BLaER1 treated with 17β-estradiol and CSF1 and Interleukin-3, amounts not matched to agents 10 nM and 100 nM (cell line): ENCODE measurements at regions not wholly inside any gene's neighbourhood (a gene's known extent, or its start where the extent isn't known, plus 50 kb on each side); places are given as distances from the start of the nearest gene placed in this dataset.
A peak's percentile ranks its signal among the peaks of the same experiment; 100 is the strongest.
"Not testable (repeated sequence)": the region's sequence is repeated elsewhere in the genome, so short reads cannot be mapped to it uniquely, and the experiment has no call there.

ENCODE experiments used
- H3K27ac ChIP-seq, 11 experiments: shearing (Covaris generic); formaldehyde crosslinking; 2 replicates each; pipeline ENCODE4 v1.8.1; 2022
- H3K27me3 ChIP-seq, 11 experiments: shearing (Covaris generic); formaldehyde crosslinking; 2 replicates each; pipeline ENCODE4 v1.8.1; 2022
- H3K36me3 ChIP-seq, 11 experiments: shearing (Covaris generic); formaldehyde crosslinking; 2 replicates each; pipeline ENCODE4 v1.8.1; 2022
- H3K4me1 ChIP-seq, 10 experiments: shearing (Covaris generic); formaldehyde crosslinking; 2 replicates each; pipeline ENCODE4 v1.8.1; 2022
- H3K4me2 ChIP-seq, 11 experiments: shearing (Covaris generic); formaldehyde crosslinking; 2 replicates each; pipeline ENCODE4 v1.8.1; 2022
- H3K4me3 ChIP-seq, 10 experiments: shearing (Covaris generic); formaldehyde crosslinking; 2 replicates each; pipeline ENCODE4 v1.8.1; 2022
- H3K9ac ChIP-seq, 11 experiments: shearing (Covaris generic); formaldehyde crosslinking; 2 replicates each; pipeline ENCODE4 v1.8.1; 2022
- H3K9me3 ChIP-seq, 11 experiments: shearing (Covaris generic); formaldehyde crosslinking; replicated peaks in 1 of 11; 2 replicates each; pipeline ENCODE4 v1.8.1; 2022
- H4K20me1 ChIP-seq, 11 experiments: shearing (Covaris generic); formaldehyde crosslinking; 2 replicates each; pipeline ENCODE4 v1.8.1; 2022
- Cebpa-rat ChIP-seq, 11 experiments: shearing (Covaris generic); IDR thresholded peaks; 2 replicates each; pipeline ENCODE4 v1.8.1; 2022

DNA sequence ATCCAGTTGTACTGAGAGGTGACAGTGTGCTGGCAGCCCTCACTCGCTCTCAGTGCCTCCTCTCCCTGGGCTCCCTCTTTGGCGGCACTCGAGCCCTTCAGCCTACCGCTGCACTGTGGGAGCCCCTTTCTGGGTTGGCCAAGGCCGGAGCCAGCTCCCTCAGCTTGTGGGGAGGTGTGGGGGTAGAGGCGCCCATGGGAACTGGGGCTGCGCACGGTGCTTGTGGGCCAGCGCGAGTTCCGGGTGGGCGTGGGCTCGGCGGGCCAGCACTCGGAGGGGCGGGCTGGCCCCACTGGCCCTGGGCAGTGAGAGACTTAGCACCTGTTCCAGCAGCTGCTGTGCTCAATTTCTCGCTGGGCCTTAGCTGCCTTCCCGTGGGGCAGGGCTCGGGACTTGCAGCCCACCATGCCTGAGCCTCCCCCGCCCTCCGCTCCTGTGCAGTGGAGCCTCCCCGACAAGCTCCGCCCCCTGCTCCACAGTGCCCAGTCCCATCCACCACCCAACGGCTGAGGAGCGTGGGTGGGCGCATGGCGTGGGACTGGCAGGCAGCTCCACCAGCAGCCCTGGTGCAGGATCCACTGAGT lies 342.2 kb upstream of the ZNF608 start:
- no peak for TF ChIP-seq Cebpa-rat (IDR thresholded peaks at IDR 0.05)
- Histone ChIP-seq H3K4me1 (no peaks in the 10 kb centered on the region), H3K27me3 (no peaks in the 10 kb centered on the region), H3K9me3 (peaks cover 19 to 34% (median 26%) of the 10 kb centered on the region in 11 experiments), H3K4me3 (no peak overlapping the region), H3K36me3 (0 out of 22 replicates have a peak, but pooled peaks cover 0 to 4% (median 0%) of the 10 kb centered on the region in 11 experiments), H3K9ac (no peak overlapping the region), H3K27ac (no peak overlapping the region), H3K4me2 (no peak overlapping the region), H4K20me1 (no peaks in the 10 kb centered on the region)

DNA sequence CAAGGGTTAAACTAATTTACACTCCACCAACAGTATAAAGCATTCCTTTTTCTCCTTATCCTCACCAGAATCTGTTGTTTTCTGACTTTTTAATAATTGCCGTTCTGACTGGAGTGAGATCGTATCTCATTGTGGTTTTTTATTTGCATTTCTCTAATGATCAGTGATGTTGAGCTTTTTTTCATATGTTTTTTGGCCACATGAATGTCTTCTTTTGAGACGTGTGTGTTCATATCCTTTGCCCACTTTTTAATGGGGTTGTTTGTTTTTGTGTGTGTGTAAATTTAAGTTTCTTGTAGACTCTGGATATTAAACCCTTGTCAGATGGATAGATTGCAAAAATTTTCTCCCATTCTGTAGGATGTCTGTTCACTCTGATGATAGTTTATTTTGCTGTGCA lies 345.7 kb upstream of the ZNF608 start:
- not testable (repeated sequence) for H3K4me1 ChIP-seq, H4K20me1 ChIP-seq, H3K36me3 ChIP-seq, H3K4me3 ChIP-seq, H3K4me2 ChIP-seq, H3K27ac ChIP-seq, H3K9ac ChIP-seq, H3K27me3 ChIP-seq
- peaks cover 30 to 58% (median 44%) of the 10 kb centered on the region in 11 experiments for H3K9me3 ChIP-seq

GRCh38 chr5:125093776-125094175 lies 347.3 kb upstream of the ZNF608 start:
- H3K36me3 ChIP-seq, result no peaks in the 10 kb centered on the region
- H3K27ac ChIP-seq, result no peak overlapping the region
- no peaks in the 10 kb centered on the region for H3K4me1 ChIP-seq
- no peak for TF ChIP-seq Cebpa-rat (IDR thresholded peaks at IDR 0.05)
- no peaks in the 10 kb centered on the region for H4K20me1 ChIP-seq
- no peak overlapping the region for H3K4me2 ChIP-seq
- H3K9me3 ChIP-seq, result peaks cover 23 to 49% (median 36%) of the 10 kb centered on the region in 11 experiments
- H3K9ac ChIP-seq, result no peak overlapping the region
- no peaks in the 10 kb centered on the region for H3K27me3 ChIP-seq
- no peak overlapping the region for H3K4me3 ChIP-seq

GRCh38 chr5:125100342-125100741 lies 353.9 kb upstream of the ZNF608 start:
- Histone ChIP-seq H3K9me3 (peaks cover 11 to 19% (median 14%) of the 10 kb centered on the region in 11 experiments), H3K27me3 (no peaks in the 10 kb centered on the region), H3K9ac (no peak overlapping the region), H3K27ac (no peak overlapping the region), H4K20me1 (no peaks in the 10 kb centered on the region), H3K36me3 (no peaks in the 10 kb centered on the region), H3K4me2 (no peak overlapping the region), H3K4me1 (no peaks in the 10 kb centered on the region), H3K4me3 (no peak overlapping the region)
- TF ChIP-seq Cebpa-rat (IDR thresholded peaks at IDR 0.05), result no peak

DNA sequence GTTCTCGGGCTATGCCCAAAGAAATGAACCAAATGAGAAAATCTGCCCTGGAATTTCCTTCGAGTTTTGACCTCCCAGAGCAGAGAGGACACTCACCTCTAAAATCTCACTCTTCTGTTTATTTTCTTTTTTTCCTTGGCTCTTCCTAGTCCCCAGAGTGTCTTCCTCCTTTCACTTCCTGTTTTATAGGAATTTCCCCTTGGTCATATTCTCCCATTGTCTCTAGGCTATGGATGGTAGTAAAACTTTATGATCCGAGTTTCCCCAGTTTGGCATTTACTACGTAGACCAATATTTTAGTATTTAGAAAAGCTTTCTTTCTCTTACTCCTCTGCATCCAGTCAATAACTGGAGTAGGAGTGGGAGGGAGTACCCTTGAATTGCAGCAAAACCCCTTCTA lies 354.5 kb upstream of the ZNF608 start:
- no peaks in the 10 kb centered on the region for H3K36me3 ChIP-seq
- no peak overlapping the region for H3K9ac ChIP-seq
- H3K4me2 ChIP-seq, result no peak overlapping the region
- peaks cover 5 to 13% (median 9%) of the 10 kb centered on the region in 11 experiments for H3K9me3 ChIP-seq
- H3K27me3 ChIP-seq, result no peaks in the 10 kb centered on the region
- H3K4me3 ChIP-seq, result no peak overlapping the region
- H3K27ac ChIP-seq, result no peak overlapping the region
- no peaks in the 10 kb centered on the region for H4K20me1 ChIP-seq
- H3K4me1 ChIP-seq, result no peaks in the 10 kb centered on the region
- no peak for TF ChIP-seq Cebpa-rat (IDR thresholded peaks at IDR 0.05)

GRCh38 chr5:125103459-125103858 lies 357.0 kb upstream of the ZNF608 start:
- Histone ChIP-seq H3K4me3 (no peak overlapping the region), H3K9ac (no peak overlapping the region), H3K4me2 (no peak overlapping the region), H3K27ac (no peak overlapping the region), H4K20me1 (no peaks in the 10 kb centered on the region), H3K27me3 (peaks cover 0 to 17% (median 0%) of the 10 kb centered on the region in 11 experiments; a peak in 2 of 22 replicates), H3K9me3 (no peaks in the 10 kb centered on the region; a peak in 1 of 22 replicates), H3K36me3 (no peaks in the 10 kb centered on the region), H3K4me1 (peaks cover 0 to 16% (median 0%) of the 10 kb centered on the region in 10 experiments; a peak in 5 of 20 replicates)
- no peak for TF ChIP-seq Cebpa-rat (IDR thresholded peaks at IDR 0.05)

GRCh38 chr5:125106271-125106670 lies 359.8 kb upstream of the ZNF608 start:
- Histone ChIP-seq H3K4me2 (peak overlapping the region in 6 of 11 experiments; percentile 0 to 42 (median 18); a peak in 8 of 22 replicates), H3K9ac (no peak overlapping the region), H3K4me1 (peaks cover 0 to 16% (median 0%) of the 10 kb centered on the region in 10 experiments; a peak in 5 of 20 replicates), H3K27me3 (peaks cover 0 to 41% (median 0%) of the 10 kb centered on the region in 11 experiments; a peak in 7 of 22 replicates), H3K27ac (no peak overlapping the region), H3K9me3 (peaks cover 0 to 8% (median 4%) of the 10 kb centered on the region in 11 experiments; a peak in 6 of 22 replicates), H3K36me3 (no peaks in the 10 kb centered on the region), H3K4me3 (no peak overlapping the region), H4K20me1 (no peaks in the 10 kb centered on the region)
- TF ChIP-seq Cebpa-rat (IDR thresholded peaks at IDR 0.05), result no peak

DNA sequence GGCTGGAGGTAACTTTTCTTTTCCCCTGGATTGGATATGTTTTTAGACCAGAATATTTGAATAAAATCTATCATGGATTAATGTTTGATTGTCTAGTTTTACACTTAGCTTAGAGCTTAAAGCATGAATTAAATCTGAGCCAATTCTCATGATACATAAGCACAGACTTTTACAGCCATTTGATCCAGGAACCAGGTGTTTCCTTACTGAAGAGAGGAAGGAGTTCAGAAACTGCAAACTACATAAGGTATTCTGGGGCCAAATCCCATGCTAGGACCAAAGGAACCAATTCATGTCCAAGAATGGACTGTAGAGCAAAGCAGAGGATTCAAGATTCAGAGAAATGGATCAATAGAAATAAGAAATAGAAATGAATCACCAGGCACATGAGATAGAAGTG lies 360.4 kb upstream of the ZNF608 start:
- no peak for TF ChIP-seq Cebpa-rat (IDR thresholded peaks at IDR 0.05)
- Histone ChIP-seq H3K27me3 (peaks cover 0 to 47% (median 0%) of the 10 kb centered on the region in 11 experiments; a peak in 7 of 22 replicates), H3K4me2 (peak overlapping the region in 6 of 11 experiments; percentile 0 to 42 (median 18); a peak in 8 of 22 replicates), H3K9me3 (peaks cover 0 to 14% (median 8%) of the 10 kb centered on the region in 11 experiments; a peak in 10 of 22 replicates), H4K20me1 (no peaks in the 10 kb centered on the region), H3K27ac (no peak overlapping the region), H3K9ac (no peak overlapping the region), H3K4me3 (no peak overlapping the region), H3K4me1 (peaks cover 0 to 16% (median 0%) of the 10 kb centered on the region in 10 experiments; a peak in 5 of 20 replicates), H3K36me3 (no peaks in the 10 kb centered on the region)

GRCh38 chr5:125109293-125109692 lies 362.9 kb upstream of the ZNF608 start:
- H3K27ac ChIP-seq, result no peak overlapping the region
- no peak overlapping the region for H3K4me2 ChIP-seq
- H3K36me3 ChIP-seq, result no peaks in the 10 kb centered on the region
- no peak overlapping the region for H3K9ac ChIP-seq
- no peak for TF ChIP-seq Cebpa-rat (IDR thresholded peaks at IDR 0.05)
- H3K4me3 ChIP-seq, result no peak overlapping the region
- H3K27me3 ChIP-seq, result peaks cover 0 to 60% (median 0%) of the 10 kb centered on the region in 11 experiments; a peak in 7 of 22 replicates
- H3K4me1 ChIP-seq, result peaks cover 0 to 16% (median 7%) of the 10 kb centered on the region in 10 experiments; a peak in 11 of 20 replicates
- no peaks in the 10 kb centered on the region for H4K20me1 ChIP-seq
- H3K9me3 ChIP-seq, result peaks cover 0 to 21% (median 9%) of the 10 kb centered on the region in 11 experiments; a peak in 9 of 22 replicates

GRCh38 chr5:125109816-125110215 lies 363.4 kb upstream of the ZNF608 start:
- no peaks in the 10 kb centered on the region for H4K20me1 ChIP-seq
- TF ChIP-seq Cebpa-rat (IDR thresholded peaks at IDR 0.05), result no peak
- no peak overlapping the region for H3K9ac ChIP-seq
- H3K4me3 ChIP-seq, result no peak overlapping the region
- no peaks in the 10 kb centered on the region for H3K36me3 ChIP-seq
- no peak overlapping the region for H3K4me2 ChIP-seq
- peaks cover 0 to 21% (median 9%) of the 10 kb centered on the region in 11 experiments; a peak in 9 of 22 replicates for H3K9me3 ChIP-seq
- H3K4me1 ChIP-seq, result peaks cover under 1 to 18% (median 7%) of the 10 kb centered on the region in 10 experiments; a peak in 13 of 20 replicates
- peaks cover 0 to 65% (median 0%) of the 10 kb centered on the region in 11 experiments; a peak in 7 of 22 replicates for H3K27me3 ChIP-seq
- no peak overlapping the region for H3K27ac ChIP-seq
